MCF 10A (cell line): ENCODE measurements at regions not wholly inside any gene's neighbourhood (a gene's known extent, or its start where the extent isn't known, plus 50 kb on each side); places are given as distances from the start of the nearest gene placed in this dataset.

Experiments
- BruUV-seq: library from RNA; stranded (reverse); fragments of 400-500 nt; replicated peaks from 2 replicates; lab custom pipeline; 2021; lab: Mats Ljungman, UMichigan
- CTCF ChIA-PET: fragments of 300-600 bp; sonication (Branson Sonifier 250); formaldehyde crosslinking; extraction: SDS; loops from one replicate; lab custom pipeline; 2021; ENCODE audit warnings: antibody characterized with exemption, inconsistent platforms; lab: Yijun Ruan, JAX
- POLR2A ChIA-PET: fragments of 300-600, 350-650 bp; sonication (Branson Sonifier 250); formaldehyde crosslinking; extraction: SDS; loops from one replicate; lab custom pipeline; 2020; ENCODE audit warnings: antibody characterized with exemption, inconsistent platforms; lab: Yijun Ruan, JAX
- DNase-seq: peaks from one replicate; pipeline ENCODE4 v3.0.0-alpha.2; 2018; ENCODE audit not compliant: unreplicated experiment
- H3K27ac Mint-ChIP-seq: one replicate; pipeline ENCODE4 v1.8.0; 2022; ENCODE audit warnings: mild to moderate bottlenecking, low read depth, mixed read lengths; ENCODE audit not compliant: unreplicated experiment
- H3K27me3 Mint-ChIP-seq: one replicate; pipeline ENCODE4 v1.8.0; 2022; ENCODE audit warnings: mixed read lengths; ENCODE audit not compliant: insufficient read depth, unreplicated experiment
- H3K36me3 Mint-ChIP-seq: one replicate; pipeline ENCODE4 v1.8.0; 2022; ENCODE audit warnings: mild to moderate bottlenecking, moderate library complexity, mixed read lengths; ENCODE audit not compliant: insufficient read depth, unreplicated experiment
- H3K4me1 Mint-ChIP-seq: one replicate; pipeline ENCODE4 v1.8.0; 2022; ENCODE audit warnings: mixed read lengths; ENCODE audit not compliant: insufficient read depth, unreplicated experiment
- H3K4me3 Mint-ChIP-seq: one replicate; pipeline ENCODE4 v1.8.0; 2022; ENCODE audit warnings: mild to moderate bottlenecking, moderate library complexity, mixed read lengths; ENCODE audit not compliant: unreplicated experiment
- H3K9me3 Mint-ChIP-seq: one replicate; pipeline ENCODE4 v1.8.0; 2022; ENCODE audit warnings: mixed read lengths; ENCODE audit not compliant: unreplicated experiment
- CTCF ChIP-seq: fragments of 200-600 bp; IDR thresholded peaks from one replicate; pipeline ENCODE4 v1.8.0; 2022; ENCODE audit warnings: antibody characterized with exemption, mild to moderate bottlenecking; ENCODE audit not compliant: unreplicated experiment
- intact Hi-C: fragments of 100-400 bp; cut with micrococcal nuclease; formaldehyde crosslinking; loops from 2 replicates; pipeline ENCODE4 v1.14.1; 2022

DNA sequence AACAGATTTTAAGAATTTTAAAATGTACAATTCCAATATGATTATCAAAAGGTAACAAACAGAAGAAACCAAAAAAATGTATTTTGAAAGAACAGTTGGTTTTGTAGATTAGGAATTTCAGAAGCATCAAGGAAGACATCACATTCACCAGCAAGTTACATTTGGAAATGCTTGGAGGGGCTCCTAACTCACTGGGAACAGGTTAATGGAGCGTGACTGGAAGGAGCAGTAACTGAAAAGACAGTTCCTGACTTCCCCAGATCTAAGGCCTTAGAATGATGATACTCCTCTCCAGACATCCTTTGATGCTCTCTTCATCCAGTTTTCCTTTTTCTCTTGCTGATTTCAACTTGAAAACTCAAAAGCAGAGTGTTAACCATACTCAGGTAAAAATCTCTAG lies 220.0 kb upstream of the EGLN3 start:
- Mint-ChIP-seq H3K27me3 (no peaks in the 10 kb centered on the region), H3K9me3 (no peaks in the 10 kb centered on the region), H3K36me3 (no peaks in the 10 kb centered on the region), H3K4me3 (no peak overlapping the region), H3K4me1 (no peaks in the 10 kb centered on the region), H3K27ac (no peak overlapping the region)
- CTCF ChIA-PET = no interaction called here
- intact Hi-C loops = no loop called here
- no peak for DNase-seq
- no TSS peak for BruUV-seq
- POLR2A ChIA-PET = no interaction called here
- TF ChIP-seq CTCF = no peak

- Mint-ChIP-seq H3K27ac (no peak overlapping the region), H3K4me3 (no peak overlapping the region), H3K36me3 (no peaks in the 10 kb centered on the region), H3K4me1 (no peaks in the 10 kb centered on the region), H3K9me3 (no peaks in the 10 kb centered on the region), H3K27me3 (no peaks in the 10 kb centered on the region)
- intact Hi-C loops = no loop called here
- POLR2A ChIA-PET = interaction anchor here (0.6 to 1.2 kb wide), 2 partner anchors 15 to 216 kb away, joined by 3 read pairs; no protein-coding TSS in a partner anchor
- DNase-seq = no peak
- TF ChIP-seq CTCF = no peak
- CTCF ChIA-PET = no interaction called here
- BruUV-seq = no TSS peak
These were observed 218.7 kb upstream of the EGLN3 start for GRCh38 chr14:34169561-34169960.

GRCh38 chr14:34168656-34169055 lies 217.8 kb upstream of the EGLN3 start:
- Mint-ChIP-seq H3K27ac (no peak overlapping the region), H3K4me1 (no peaks in the 10 kb centered on the region), H3K27me3 (no peaks in the 10 kb centered on the region), H3K36me3 (no peaks in the 10 kb centered on the region), H3K9me3 (no peaks in the 10 kb centered on the region), H3K4me3 (no peak overlapping the region)
- POLR2A ChIA-PET = interaction anchor here (0.8 kb wide), 1 partner anchor 10 kb away, joined by 3 read pairs; no protein-coding TSS in a partner anchor
- TF ChIP-seq CTCF = no peak
- no TSS peak for BruUV-seq
- CTCF ChIA-PET = interaction anchor here (0.7 to 0.8 kb wide), 2 partner anchors 9 to 184 kb away, joined by 3 read pairs; no protein-coding TSS in a partner anchor
- intact Hi-C loops = no loop called here
- DNase-seq = no peak

DNA sequence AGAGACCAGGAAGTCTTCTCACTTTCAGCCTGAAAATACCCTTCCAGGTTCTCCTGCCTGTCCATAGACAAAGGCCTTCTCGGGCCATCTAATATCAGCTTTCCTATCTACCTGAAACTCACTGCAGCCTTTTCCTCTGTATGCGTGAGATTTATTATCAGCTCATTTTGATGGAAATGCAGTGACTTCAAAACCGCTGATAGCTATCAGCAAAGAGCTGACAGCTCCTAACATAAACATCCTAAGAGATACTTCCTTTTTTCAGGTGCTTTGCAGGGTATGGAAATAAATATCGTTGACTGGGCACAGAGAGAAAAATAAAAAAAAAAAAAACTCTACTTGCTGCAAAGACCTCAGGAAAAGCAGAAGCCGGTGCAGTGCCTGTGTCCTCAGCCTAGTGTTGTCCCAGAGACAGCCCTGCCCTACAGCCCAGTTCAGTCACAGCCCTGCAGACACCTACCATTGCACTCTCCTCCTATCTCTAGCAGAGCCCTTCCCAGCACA lies 215.0 kb upstream of the EGLN3 start:
- POLR2A ChIA-PET = no interaction called here
- H3K27ac Mint-ChIP-seq = no peak overlapping the region

More for the DNA sequence above, 215.0 kb upstream of the EGLN3 start:
- no TSS peak for BruUV-seq
- Mint-ChIP-seq H3K4me1 (peaks cover 7% of the 10 kb centered on the region), H3K36me3 (no peaks in the 10 kb centered on the region), H3K27me3 (no peaks in the 10 kb centered on the region), H3K4me3 (no peak overlapping the region), H3K9me3 (no peaks in the 10 kb centered on the region)
- CTCF ChIA-PET = no interaction called here
- TF ChIP-seq CTCF = no peak
- intact Hi-C loops = no loop called here
- no peak for DNase-seq
